C4-2B (cell line): ENCODE measurements at regions not wholly inside any gene's neighbourhood (a gene's known extent, or its start where the extent isn't known, plus 50 kb on each side); places are given as distances from the start of the nearest gene placed in this dataset.
"Not testable (repeated sequence)": the region's sequence is repeated elsewhere in the genome, so short reads cannot be mapped to it uniquely, and the experiment has no call there.

Source experiments
- H3K27ac ChIP-seq: fragments of 450-650 bp; 2 replicates; pipeline ENCODE4 v1.5.1; 2017
- ZFX ChIP-seq: fragments of 450-650 bp; IDR thresholded peaks from 2 replicates; pipeline ENCODE4 v1.6.1; 2017
- TF ChIP-seq, protein P1 (sequence below): fragments of 450-650 bp; conservative IDR thresholded peaks from 2 replicates; pipeline ENCODE4 v1.5.1; 2017; ENCODE audit warnings: mild to moderate bottlenecking

DNA sequence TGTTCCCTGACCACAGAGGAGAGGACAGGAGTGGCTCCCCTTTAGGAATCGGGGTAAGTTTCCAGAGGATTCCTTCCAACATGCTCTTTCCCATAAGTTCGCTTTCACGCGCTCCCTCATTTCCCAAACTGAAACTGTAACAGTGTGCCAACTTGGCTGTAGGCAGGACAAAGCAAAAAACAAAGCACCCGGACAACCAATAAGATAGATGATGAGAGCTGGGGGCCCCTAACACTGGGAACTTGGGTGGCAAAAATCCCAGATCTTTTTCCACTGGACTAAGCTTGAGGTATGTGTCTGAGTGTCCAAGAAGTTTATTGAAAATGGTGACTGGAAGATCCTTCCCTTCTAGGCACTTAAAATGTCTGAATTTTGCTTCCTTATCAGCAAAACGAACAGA lies 258.7 kb upstream of the IL12B start:
- TF ChIP-seq ZFX: no peak
- TF ChIP-seq, protein P1, sequence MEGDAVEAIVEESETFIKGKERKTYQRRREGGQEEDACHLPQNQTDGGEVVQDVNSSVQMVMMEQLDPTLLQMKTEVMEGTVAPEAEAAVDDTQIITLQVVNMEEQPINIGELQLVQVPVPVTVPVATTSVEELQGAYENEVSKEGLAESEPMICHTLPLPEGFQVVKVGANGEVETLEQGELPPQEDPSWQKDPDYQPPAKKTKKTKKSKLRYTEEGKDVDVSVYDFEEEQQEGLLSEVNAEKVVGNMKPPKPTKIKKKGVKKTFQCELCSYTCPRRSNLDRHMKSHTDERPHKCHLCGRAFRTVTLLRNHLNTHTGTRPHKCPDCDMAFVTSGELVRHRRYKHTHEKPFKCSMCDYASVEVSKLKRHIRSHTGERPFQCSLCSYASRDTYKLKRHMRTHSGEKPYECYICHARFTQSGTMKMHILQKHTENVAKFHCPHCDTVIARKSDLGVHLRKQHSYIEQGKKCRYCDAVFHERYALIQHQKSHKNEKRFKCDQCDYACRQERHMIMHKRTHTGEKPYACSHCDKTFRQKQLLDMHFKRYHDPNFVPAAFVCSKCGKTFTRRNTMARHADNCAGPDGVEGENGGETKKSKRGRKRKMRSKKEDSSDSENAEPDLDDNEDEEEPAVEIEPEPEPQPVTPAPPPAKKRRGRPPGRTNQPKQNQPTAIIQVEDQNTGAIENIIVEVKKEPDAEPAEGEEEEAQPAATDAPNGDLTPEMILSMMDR: no peak
- no peak overlapping the region for H3K27ac ChIP-seq

DNA sequence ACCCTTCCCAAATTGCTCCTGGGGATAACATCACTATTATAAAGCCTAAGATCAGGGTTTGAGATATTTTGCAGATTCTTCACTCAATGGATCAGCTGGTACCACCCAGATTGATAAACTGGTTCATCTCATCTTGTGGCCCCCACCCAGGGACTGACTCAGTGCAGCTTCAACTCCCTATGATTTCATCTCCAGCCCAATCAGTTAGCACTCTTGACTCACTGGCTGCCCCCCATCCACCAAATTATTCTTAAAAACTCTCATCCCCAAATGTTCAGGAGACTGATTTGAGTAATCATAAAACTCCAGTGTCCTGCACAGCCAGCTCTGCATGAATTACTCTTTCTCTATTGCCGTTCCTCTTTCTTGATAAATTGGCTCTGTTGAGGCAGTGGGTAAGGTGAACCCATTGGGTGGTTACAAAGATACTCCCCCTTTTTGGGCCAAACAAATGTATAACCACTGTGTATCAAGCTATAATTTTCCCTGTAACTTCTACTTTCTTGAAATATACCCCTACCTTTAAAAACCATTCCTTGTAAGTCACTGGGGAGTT lies 263.3 kb upstream of the IL12B start:
- no peak overlapping the region for H3K27ac ChIP-seq
- TF ChIP-seq ZFX: no peak
- TF ChIP-seq, protein P1: no peak

DNA sequence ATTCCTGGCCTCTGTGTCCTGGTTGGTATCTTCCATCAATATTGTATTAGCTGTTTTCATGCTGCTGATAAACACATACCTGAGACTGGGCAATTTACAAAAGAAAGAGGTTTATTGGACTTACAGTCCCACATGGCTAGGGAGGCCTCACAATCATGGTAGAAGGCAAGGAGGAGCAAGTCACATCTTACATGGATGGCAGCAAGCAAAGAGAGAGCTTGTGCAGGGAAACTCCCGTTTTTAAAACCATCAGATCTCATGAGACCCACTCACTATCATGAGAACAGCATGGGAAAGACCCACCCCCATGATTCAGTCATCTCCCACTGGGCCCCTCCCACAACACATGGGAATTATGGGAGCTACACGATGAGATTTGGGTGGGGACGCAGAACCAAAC lies 265.3 kb upstream of the IL12B start:
- not testable (repeated sequence) for H3K27ac ChIP-seq

DNA sequence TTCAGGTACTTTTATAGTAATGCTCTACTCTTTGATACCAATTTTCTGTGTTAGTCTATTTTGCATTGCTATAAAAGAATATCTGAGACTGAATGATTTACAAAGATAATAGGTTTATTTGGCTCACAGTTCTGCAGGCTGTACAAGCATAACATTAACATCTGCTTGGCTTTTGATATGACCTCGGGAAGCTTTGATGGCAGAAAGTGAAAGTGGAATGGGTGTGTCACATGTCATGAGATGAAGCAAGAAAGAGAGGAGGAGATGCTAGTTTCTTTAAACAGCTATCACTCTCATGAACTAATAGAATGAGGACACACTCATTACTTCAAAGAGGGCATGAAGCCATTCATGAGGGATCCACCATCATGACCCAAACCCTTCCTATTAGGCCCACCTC lies 270.9 kb upstream of the IL12B start:
- no peak for TF ChIP-seq ZFX
- TF ChIP-seq, protein P1: no peak
- no peak overlapping the region for H3K27ac ChIP-seq

DNA sequence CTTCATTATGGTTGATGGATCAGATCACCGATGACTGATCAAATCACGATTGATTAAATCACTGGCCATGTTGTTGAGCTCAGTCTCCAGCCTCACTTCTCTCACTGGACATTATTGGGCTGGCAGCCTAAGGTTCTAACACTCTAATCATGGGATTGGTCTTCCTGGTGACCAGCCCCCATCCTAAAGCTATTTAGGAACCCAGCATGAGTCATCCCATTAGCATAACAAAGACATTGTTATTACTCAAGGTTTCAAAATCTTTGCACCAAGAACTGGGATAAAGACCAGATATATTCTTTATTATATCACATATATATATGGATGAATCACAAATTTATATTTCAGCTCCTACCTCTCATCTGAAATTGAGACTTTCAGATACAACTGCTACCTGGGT lies 272.1 kb upstream of the IL12B start:
- TF ChIP-seq ZFX: no peak
- TF ChIP-seq, protein P1: no peak
- no peak overlapping the region for H3K27ac ChIP-seq

DNA sequence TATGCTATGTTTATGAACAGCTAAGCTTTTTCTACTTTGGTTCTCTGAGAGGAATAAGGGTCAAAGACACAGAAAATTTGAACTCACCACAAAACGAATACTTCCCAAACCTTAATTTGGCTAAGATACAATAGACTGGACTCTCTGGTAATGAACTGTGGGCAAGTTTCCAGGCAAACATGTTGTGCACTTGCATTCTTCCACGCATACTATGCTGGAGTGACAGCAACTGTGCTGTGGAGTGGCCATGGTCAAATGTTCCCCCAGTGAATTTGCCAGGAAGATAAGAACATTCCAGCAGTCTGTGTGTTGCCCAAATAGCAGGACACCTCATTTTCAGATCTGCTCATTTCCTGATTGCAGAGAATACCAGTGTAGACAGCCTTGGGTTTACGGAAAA lies 275.3 kb upstream of the IL12B start:
- no peak overlapping the region for H3K27ac ChIP-seq
- no peak for TF ChIP-seq ZFX
- TF ChIP-seq, protein P1: no peak

DNA sequence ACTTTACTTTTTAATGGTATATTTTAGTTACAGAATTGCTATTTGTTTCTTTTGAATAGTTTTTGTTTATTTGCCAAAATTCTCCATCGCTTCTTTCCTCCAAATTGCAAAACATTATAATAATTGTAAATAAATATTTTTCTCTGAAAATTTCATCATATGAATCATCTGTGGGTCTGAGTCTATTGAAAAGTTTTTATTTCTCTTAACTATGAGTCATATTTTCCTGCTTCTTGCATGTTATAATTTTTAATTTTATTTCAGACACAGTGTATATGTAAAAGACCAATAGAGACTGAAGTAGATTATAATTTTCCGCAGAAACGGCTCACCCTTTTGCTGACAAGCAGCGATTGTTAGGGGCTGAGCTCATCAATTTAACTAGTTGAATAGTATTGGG lies 279.1 kb upstream of the IL12B start:
- no peak for TF ChIP-seq ZFX
- TF ChIP-seq, protein P1: no peak
- H3K27ac ChIP-seq: no peak overlapping the region

DNA sequence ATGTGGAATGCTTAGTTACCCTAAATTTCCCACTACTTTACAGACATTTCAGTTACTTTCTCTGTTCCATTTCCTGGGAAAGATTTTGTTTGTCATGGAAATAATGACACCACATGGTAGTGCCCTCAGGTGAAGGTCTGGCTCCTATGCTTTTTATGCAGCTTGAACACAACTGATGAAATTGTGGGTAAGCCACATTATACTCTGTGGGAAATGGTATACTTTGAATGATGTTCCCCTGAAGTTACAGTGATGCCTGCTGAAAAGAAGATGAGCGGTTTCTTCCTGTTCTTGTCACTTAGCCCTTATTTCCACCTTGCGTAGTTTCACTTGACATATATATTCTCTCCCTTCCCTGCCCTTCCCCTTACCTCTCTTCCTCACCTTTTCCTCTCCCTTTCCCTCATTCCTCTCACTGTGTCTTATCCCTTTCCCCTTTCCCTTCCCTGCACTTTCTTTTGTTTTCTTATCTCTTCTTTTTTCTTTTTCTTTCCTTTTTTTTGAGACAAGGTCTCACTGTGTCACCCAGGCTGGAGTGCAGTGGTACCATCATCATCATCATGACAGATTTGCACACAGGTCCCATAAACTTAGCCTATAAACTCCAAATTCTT lies 280.8 kb upstream of the IL12B start:
- H3K27ac ChIP-seq: no peak overlapping the region
- TF ChIP-seq, protein P1: no peak
- TF ChIP-seq ZFX: no peak
